ENCODE measurements at regions not wholly inside any gene's neighbourhood (a gene's known extent, or its start where the extent isn't known, plus 50 kb on each side); places are given as distances from the start of the nearest gene placed in this dataset.

- Histone ChIP-seq H3K9ac (ENCODE audit: low read length) (no peak overlapping the region), H3K27me3 (ENCODE audit: insufficient read depth, low read length) (peaks cover 3% of the 10 kb centered on the region), H2AFZ (ENCODE audit: low read depth, low read length) (no peak overlapping the region), H3K27ac (ENCODE audit: low read depth, low read length) (no peak overlapping the region), H3K4me2 (ENCODE audit: low read length) (no peak overlapping the region), H3K79me2 (ENCODE audit: insufficient read depth, low read length) (no peaks in the 10 kb centered on the region), H3K4me3 (ENCODE audit: insufficient read depth, low read depth, low read length) (no peak overlapping the region), H3K36me3 (ENCODE audit: insufficient read depth, low read length) (no peaks in the 10 kb centered on the region), H3K9me3 (ENCODE audit: insufficient read depth, low read depth, low read length) (no peaks in the 10 kb centered on the region), H3K4me1 (ENCODE audit: insufficient read depth, low read length) (peaks cover 14% of the 10 kb centered on the region), H4K20me1 (ENCODE audit: insufficient read depth, low read length) (no peaks in the 10 kb centered on the region)
- TF ChIP-seq CTCF (IDR thresholded peaks at IDR 0.05; ENCODE audit: insufficient read depth, low read depth, low read length) (no peak), EZH2 (IDR thresholded peaks at IDR 0.05; ENCODE audit: insufficient read depth, low read length) (no peak)
- Mint-ChIP-seq H3K4me3 (ENCODE audit: unreplicated experiment) (no peak overlapping the region), H3K36me3 (ENCODE audit: low read depth, unreplicated experiment) (no peaks in the 10 kb centered on the region), H3K4me1 (ENCODE audit: low read depth, unreplicated experiment) (peaks cover 7% of the 10 kb centered on the region), H3K9me3 (ENCODE audit: unreplicated experiment) (no peaks in the 10 kb centered on the region), H3K27me3 (ENCODE audit: low read depth, unreplicated experiment) (peaks cover 33% of the 10 kb centered on the region), H3K27ac (ENCODE audit: unreplicated experiment) (no peak overlapping the region)
- peak; percentile 85 for DNase-seq (ENCODE audit: low read depth)
- FAIRE-seq = no peak
Observed at GRCh38 chr1:29385966-29386365, 149.6 kb downstream of the PTPRU start.

GRCh38 chr1:29384496-29385015 lies 148.2 kb downstream of the PTPRU start:
- no peak for DNase-seq (ENCODE audit: low read depth)
- Mint-ChIP-seq H3K9me3 (ENCODE audit: unreplicated experiment) (no peaks in the 10 kb centered on the region), H3K27me3 (ENCODE audit: low read depth, unreplicated experiment) (peaks cover 21% of the 10 kb centered on the region), H3K4me1 (ENCODE audit: low read depth, unreplicated experiment) (peaks cover 10% of the 10 kb centered on the region), H3K27ac (ENCODE audit: unreplicated experiment) (no peak overlapping the region), H3K4me3 (ENCODE audit: unreplicated experiment) (no peak overlapping the region), H3K36me3 (ENCODE audit: low read depth, unreplicated experiment) (no peaks in the 10 kb centered on the region)
- Histone ChIP-seq H3K9ac (ENCODE audit: low read length) (peak overlapping the region; percentile 49), H3K27ac (ENCODE audit: low read depth, low read length) (no peak overlapping the region), H3K4me2 (ENCODE audit: low read length) (peak overlapping the region; percentile 73), H2AFZ (ENCODE audit: low read depth, low read length) (no peak overlapping the region), H3K4me1 (ENCODE audit: insufficient read depth, low read length) (peaks cover 14% of the 10 kb centered on the region), H3K9me3 (ENCODE audit: insufficient read depth, low read depth, low read length) (peaks cover 3% of the 10 kb centered on the region), H3K36me3 (ENCODE audit: insufficient read depth, low read length) (no peaks in the 10 kb centered on the region), H3K27me3 (ENCODE audit: insufficient read depth, low read length) (peaks cover 3% of the 10 kb centered on the region), H4K20me1 (ENCODE audit: insufficient read depth, low read length) (no peaks in the 10 kb centered on the region), H3K79me2 (ENCODE audit: insufficient read depth, low read length) (no peaks in the 10 kb centered on the region), H3K4me3 (ENCODE audit: insufficient read depth, low read depth, low read length) (no peak overlapping the region)
- no peak for FAIRE-seq
- TF ChIP-seq EZH2 (IDR thresholded peaks at IDR 0.05; ENCODE audit: insufficient read depth, low read length) (no peak), CTCF (IDR thresholded peaks at IDR 0.05; ENCODE audit: insufficient read depth, low read depth, low read length) (no peak)

- Histone ChIP-seq H3K36me3 (ENCODE audit: insufficient read depth, low read length) (no peaks in the 10 kb centered on the region), H3K9me3 (ENCODE audit: insufficient read depth, low read depth, low read length) (peaks cover 3% of the 10 kb centered on the region), H3K27ac (ENCODE audit: low read depth, low read length) (peak overlapping the region; percentile 1), H3K79me2 (ENCODE audit: insufficient read depth, low read length) (no peaks in the 10 kb centered on the region), H4K20me1 (ENCODE audit: insufficient read depth, low read length) (no peaks in the 10 kb centered on the region), H3K27me3 (ENCODE audit: insufficient read depth, low read length) (peaks cover 3% of the 10 kb centered on the region), H3K4me3 (ENCODE audit: insufficient read depth, low read depth, low read length) (no peak overlapping the region), H3K4me1 (ENCODE audit: insufficient read depth, low read length) (peaks cover 14% of the 10 kb centered on the region), H3K9ac (ENCODE audit: low read length) (peak overlapping the region; percentile 49), H2AFZ (ENCODE audit: low read depth, low read length) (peak overlapping the region; percentile 62), H3K4me2 (ENCODE audit: low read length) (peak overlapping the region; percentile 73)
- TF ChIP-seq CTCF (IDR thresholded peaks at IDR 0.05; ENCODE audit: insufficient read depth, low read depth, low read length) (no peak), EZH2 (IDR thresholded peaks at IDR 0.05; ENCODE audit: insufficient read depth, low read length) (no peak)
- no peaks in the 10 kb centered on the region for H3K36me3 Mint-ChIP-seq (ENCODE audit: low read depth, unreplicated experiment)
- no peak overlapping the region for H3K4me3 Mint-ChIP-seq (ENCODE audit: unreplicated experiment)
- DNase-seq (ENCODE audit: low read depth) (peak; percentile 36), FAIRE-seq (no peak)
- no peak overlapping the region for H3K27ac Mint-ChIP-seq (ENCODE audit: unreplicated experiment)
- H3K9me3 Mint-ChIP-seq (ENCODE audit: unreplicated experiment) = peaks cover 7% of the 10 kb centered on the region
- H3K27me3 Mint-ChIP-seq (ENCODE audit: low read depth, unreplicated experiment) = peaks cover 21% of the 10 kb centered on the region
- H3K4me1 Mint-ChIP-seq (ENCODE audit: low read depth, unreplicated experiment) = peaks cover 10% of the 10 kb centered on the region
Observed at GRCh38 chr1:29383746-29384371, 147.5 kb downstream of the PTPRU start.
